ENCODE measurements at regions not wholly inside any gene's neighbourhood (a gene's known extent, or its start where the extent isn't known, plus 50 kb on each side); places are given as distances from the start of the nearest gene placed in this dataset.

DNA sequence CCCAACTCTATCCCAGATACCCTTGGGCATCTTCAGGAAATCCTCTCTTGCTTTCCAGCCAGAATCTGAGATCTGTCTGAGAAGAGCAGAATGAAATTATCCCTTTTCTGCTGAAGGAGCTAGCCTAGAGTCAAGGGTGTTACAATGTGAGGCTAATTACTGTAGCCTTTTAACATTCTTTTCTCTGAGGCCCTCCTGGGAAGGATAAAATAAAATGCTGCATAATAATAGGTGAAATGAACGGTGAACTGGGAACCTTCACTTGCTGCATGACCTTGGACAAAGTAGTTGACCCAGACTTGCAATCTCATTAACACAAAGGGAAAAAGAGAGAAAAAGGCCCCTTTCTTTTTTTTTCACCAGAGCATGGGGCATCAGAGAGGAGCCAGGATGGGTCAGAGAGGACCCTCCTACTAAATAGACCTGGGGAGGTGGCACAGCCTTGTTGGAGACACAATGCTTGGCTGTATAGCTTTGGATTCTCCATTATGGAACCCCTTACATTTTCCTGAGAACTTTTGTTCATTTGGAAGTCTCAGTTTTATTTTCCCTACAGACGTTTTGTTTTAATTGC lies 137.0 kb upstream of the LIPC start:
- TF ChIP-seq, protein P1, sequence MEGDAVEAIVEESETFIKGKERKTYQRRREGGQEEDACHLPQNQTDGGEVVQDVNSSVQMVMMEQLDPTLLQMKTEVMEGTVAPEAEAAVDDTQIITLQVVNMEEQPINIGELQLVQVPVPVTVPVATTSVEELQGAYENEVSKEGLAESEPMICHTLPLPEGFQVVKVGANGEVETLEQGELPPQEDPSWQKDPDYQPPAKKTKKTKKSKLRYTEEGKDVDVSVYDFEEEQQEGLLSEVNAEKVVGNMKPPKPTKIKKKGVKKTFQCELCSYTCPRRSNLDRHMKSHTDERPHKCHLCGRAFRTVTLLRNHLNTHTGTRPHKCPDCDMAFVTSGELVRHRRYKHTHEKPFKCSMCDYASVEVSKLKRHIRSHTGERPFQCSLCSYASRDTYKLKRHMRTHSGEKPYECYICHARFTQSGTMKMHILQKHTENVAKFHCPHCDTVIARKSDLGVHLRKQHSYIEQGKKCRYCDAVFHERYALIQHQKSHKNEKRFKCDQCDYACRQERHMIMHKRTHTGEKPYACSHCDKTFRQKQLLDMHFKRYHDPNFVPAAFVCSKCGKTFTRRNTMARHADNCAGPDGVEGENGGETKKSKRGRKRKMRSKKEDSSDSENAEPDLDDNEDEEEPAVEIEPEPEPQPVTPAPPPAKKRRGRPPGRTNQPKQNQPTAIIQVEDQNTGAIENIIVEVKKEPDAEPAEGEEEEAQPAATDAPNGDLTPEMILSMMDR (conservative IDR thresholded peaks at IDR 0.05; ENCODE audit: low read depth, low read length), result no peak
- no peak for TF ChIP-seq EZH2 (IDR thresholded peaks at IDR 0.05; ENCODE audit: borderline replicate concordance, low read depth, low read length, poor library complexity, severe bottlenecking)
- Histone ChIP-seq H3K4me3 (ENCODE audit: low read depth, low read length, poor library complexity, severe bottlenecking) (no peak overlapping the region), H3K27ac (ENCODE audit: low read depth, low read length, poor library complexity, severe bottlenecking) (no peak overlapping the region), H3K27me3 (replicated peaks; ENCODE audit: insufficient read depth, low read depth, low read length, poor library complexity) (no peaks in the 10 kb centered on the region), H3K4me1 (ENCODE audit: insufficient read depth, low read length, poor library complexity, severe bottlenecking) (no peaks in the 10 kb centered on the region), H3K9me3 (ENCODE audit: low read depth, low read length, poor library complexity, severe bottlenecking) (peaks cover 6% of the 10 kb centered on the region), H3K36me3 (ENCODE audit: insufficient read depth, low read length, poor library complexity, severe bottlenecking) (no peaks in the 10 kb centered on the region)
- BruUV-seq (replicated peaks), result no TSS peak
- POLR2A ChIA-PET (ENCODE audit: low non-redundant PET), result no interaction called here
- intact Hi-C loops (cut with micrococcal nuclease; ENCODE audit: unreplicated experiment), result no loop called here
- CTCF ChIA-PET, result no interaction called here
- no peak for DNase-seq (ENCODE audit: low spot score)

DNA sequence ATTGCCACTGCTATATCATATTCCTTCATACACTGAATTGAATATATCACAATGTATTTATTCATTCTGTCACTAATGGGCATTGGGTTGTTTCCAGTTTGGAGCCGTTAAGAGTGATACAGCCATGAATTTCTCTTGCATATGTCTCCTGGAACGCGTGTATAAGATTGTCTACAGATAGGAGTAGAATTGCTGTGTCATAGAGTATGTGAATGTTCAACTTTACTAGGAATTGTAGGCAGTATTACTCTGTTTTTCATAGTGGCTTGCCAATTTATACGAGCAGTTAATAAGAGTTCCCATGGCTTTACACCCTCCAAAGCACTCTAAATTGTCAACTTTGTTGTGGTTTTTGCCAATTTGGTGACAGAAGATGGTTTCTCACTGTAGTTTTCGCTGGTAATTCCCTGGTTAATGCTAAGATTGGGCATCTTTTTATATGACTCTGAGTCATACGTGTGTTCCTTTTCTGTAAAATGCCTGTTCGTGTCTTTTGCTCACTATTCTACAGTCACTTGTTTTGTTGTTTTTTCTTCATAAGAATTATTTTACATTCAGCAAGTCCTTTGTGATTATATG lies 136.1 kb upstream of the LIPC start:
- no peaks in the 10 kb centered on the region for H3K4me1 ChIP-seq (ENCODE audit: insufficient read depth, low read length, poor library complexity, severe bottlenecking)
- no peaks in the 10 kb centered on the region for H3K36me3 ChIP-seq (ENCODE audit: insufficient read depth, low read length, poor library complexity, severe bottlenecking)
- intact Hi-C loops (cut with micrococcal nuclease; ENCODE audit: unreplicated experiment), result no loop called here
- ChIA-PET CTCF (no interaction called here), POLR2A (ENCODE audit: low non-redundant PET) (no interaction called here)
- no peak for DNase-seq (ENCODE audit: low spot score)
- no TSS peak for BruUV-seq (replicated peaks)
- no peak overlapping the region for H3K4me3 ChIP-seq (ENCODE audit: low read depth, low read length, poor library complexity, severe bottlenecking)
- H3K27me3 ChIP-seq (replicated peaks; ENCODE audit: insufficient read depth, low read depth, low read length, poor library complexity), result no peaks in the 10 kb centered on the region
- TF ChIP-seq EZH2 (IDR thresholded peaks at IDR 0.05; ENCODE audit: borderline replicate concordance, low read depth, low read length, poor library complexity, severe bottlenecking), result no peak
- TF ChIP-seq, protein P1 (conservative IDR thresholded peaks at IDR 0.05; ENCODE audit: low read depth, low read length), result no peak
- H3K9me3 ChIP-seq (ENCODE audit: low read depth, low read length, poor library complexity, severe bottlenecking), result peaks cover 6% of the 10 kb centered on the region
- no peak overlapping the region for H3K27ac ChIP-seq (ENCODE audit: low read depth, low read length, poor library complexity, severe bottlenecking)

DNA sequence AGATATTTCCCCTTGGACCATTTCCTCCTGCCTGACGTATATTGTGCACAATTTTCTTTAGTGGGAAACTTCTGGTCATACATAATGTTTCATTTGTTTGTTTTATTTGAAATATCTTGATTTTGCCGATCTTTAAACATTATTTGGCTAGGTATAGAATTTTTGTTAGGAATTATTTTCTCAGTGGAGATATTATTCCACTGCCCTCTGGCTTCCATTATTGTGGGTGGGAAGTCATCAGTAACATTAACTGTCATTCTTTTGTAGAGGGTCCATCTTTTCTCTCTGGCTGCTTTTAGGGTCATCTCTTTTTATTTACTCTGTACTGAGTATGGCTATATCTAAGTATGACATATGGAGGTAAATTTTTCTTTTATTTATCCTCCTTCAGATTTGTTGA lies 135.5 kb upstream of the LIPC start:
- ChIA-PET CTCF (no interaction called here), POLR2A (ENCODE audit: low non-redundant PET) (no interaction called here)
- intact Hi-C loops (cut with micrococcal nuclease; ENCODE audit: unreplicated experiment), result no loop called here
- TF ChIP-seq EZH2 (IDR thresholded peaks at IDR 0.05; ENCODE audit: borderline replicate concordance, low read depth, low read length, poor library complexity, severe bottlenecking), result no peak
- TF ChIP-seq, protein P1 (conservative IDR thresholded peaks at IDR 0.05; ENCODE audit: low read depth, low read length), result no peak
- Histone ChIP-seq H3K27me3 (replicated peaks; ENCODE audit: insufficient read depth, low read depth, low read length, poor library complexity) (no peaks in the 10 kb centered on the region), H3K4me1 (ENCODE audit: insufficient read depth, low read length, poor library complexity, severe bottlenecking) (no peaks in the 10 kb centered on the region), H3K36me3 (ENCODE audit: insufficient read depth, low read length, poor library complexity, severe bottlenecking) (no peaks in the 10 kb centered on the region), H3K9me3 (ENCODE audit: low read depth, low read length, poor library complexity, severe bottlenecking) (peaks cover 6% of the 10 kb centered on the region), H3K4me3 (ENCODE audit: low read depth, low read length, poor library complexity, severe bottlenecking) (no peak overlapping the region), H3K27ac (ENCODE audit: low read depth, low read length, poor library complexity, severe bottlenecking) (no peak overlapping the region)
- BruUV-seq (replicated peaks), result no TSS peak
- DNase-seq (ENCODE audit: low spot score), result no peak
